OCI-LY1 (cell line): ENCODE measurements at regions not wholly inside any gene's neighbourhood (a gene's known extent, or its start where the extent isn't known, plus 50 kb on each side); places are given as distances from the start of the nearest gene placed in this dataset.

Source experiments
- H2AFZ ChIP-seq: fragments of 200-600 bp; sonication (generic), shearing (Covaris generic); 2 replicates; pipeline ENCODE4 v1.6.0; 2014; ENCODE audit warnings: antibody characterized with exemption, mild to moderate bottlenecking, low read length
- H3F3A ChIP-seq: fragments of 200-600 bp; sonication (generic), shearing (Covaris generic); 2 replicates; pipeline ENCODE4 v1.6.0; 2014; ENCODE audit warnings: mild to moderate bottlenecking, antibody characterized with exemption, low read length, moderate library complexity; ENCODE audit not compliant: insufficient read depth
- H3K27ac ChIP-seq: fragments of 200-600 bp; sonication (generic); 2 replicates; pipeline ENCODE4 v1.5.1; 2014; ENCODE audit warnings: low read length, mixed run types, mild to moderate bottlenecking, low read depth; ENCODE audit not compliant: poor library complexity, severe bottlenecking
- H3K27me3 ChIP-seq: fragments of 200-600 bp; sonication (generic); 2 replicates; pipeline ENCODE4 v1.6.0; 2014; ENCODE audit warnings: antibody characterized with exemption, mild to moderate bottlenecking, low read length, moderate library complexity; ENCODE audit not compliant: insufficient read depth
- H3K36me3 ChIP-seq: fragments of 200-600 bp; sonication (generic); 2 replicates; pipeline ENCODE4 v1.6.1; 2014; ENCODE audit warnings: mild to moderate bottlenecking, antibody characterized with exemption, low read length, moderate library complexity, mixed read lengths; ENCODE audit not compliant: insufficient read depth
- H3K4me1 ChIP-seq: fragments of 200-600 bp; sonication (generic); 2 replicates; pipeline ENCODE4 v1.5.1; 2014; ENCODE audit warnings: mild to moderate bottlenecking, low read length, moderate library complexity; ENCODE audit not compliant: insufficient read depth, severe bottlenecking
- H3K4me2 ChIP-seq: fragments of 200-600 bp; sonication (generic), shearing (Covaris generic); 2 replicates; pipeline ENCODE4 v1.6.1; 2014; ENCODE audit warnings: low read length
- H3K4me3 ChIP-seq: fragments of 200-600 bp; sonication (generic); 2 replicates; pipeline ENCODE4 v1.5.1; 2014; ENCODE audit warnings: low read length, low read depth, mild to moderate bottlenecking, mixed read lengths; ENCODE audit not compliant: poor library complexity, severe bottlenecking
- H3K79me2 ChIP-seq: fragments of 200-600 bp; shearing (Covaris generic); 2 replicates; pipeline ENCODE4 v1.6.1; 2016; ENCODE audit warnings: mixed run types, low read length, mixed read lengths; ENCODE audit not compliant: insufficient read depth
- H3K9ac ChIP-seq: fragments of 200-600 bp; sonication (generic), shearing (Covaris generic); 2 replicates; pipeline ENCODE4 v1.6.1; 2014; ENCODE audit warnings: mild to moderate bottlenecking, low read length, mixed read lengths
- H3K9me2 ChIP-seq: fragments of 200-600 bp; sonication (generic), shearing (Covaris generic); 2 replicates; pipeline ENCODE4 v1.6.1; 2014; ENCODE audit warnings: low read depth, mild to moderate bottlenecking, low read length, mixed read lengths
- H3K9me3 ChIP-seq: fragments of 200-600 bp; shearing (Covaris generic); 2 replicates; pipeline ENCODE4 v1.6.1; 2014; ENCODE audit warnings: low read length, mixed read lengths
- H4K20me1 ChIP-seq: fragments of 200-600 bp; sonication (generic), shearing (Covaris generic); 2 replicates; pipeline ENCODE4 v1.6.0; 2016; ENCODE audit warnings: mild to moderate bottlenecking, low read length; ENCODE audit not compliant: insufficient read depth
- CTCF ChIP-seq: fragments of 200-600 bp; sonication (generic), shearing (Covaris generic); IDR thresholded peaks from 2 replicates; pipeline ENCODE4 v1.5.1; 2017; ENCODE audit warnings: mild to moderate bottlenecking, antibody characterized with exemption, low read length, moderate library complexity, mixed read lengths
- EZH2 ChIP-seq: fragments of 200-600 bp; sonication (generic), shearing (Covaris generic); IDR thresholded peaks from 2 replicates; pipeline ENCODE4 v1.8.0; 2017; ENCODE audit warnings: borderline replicate concordance, mixed run types, mild to moderate bottlenecking, antibody characterized with exemption, low read length, moderate library complexity, mixed read lengths

DNA sequence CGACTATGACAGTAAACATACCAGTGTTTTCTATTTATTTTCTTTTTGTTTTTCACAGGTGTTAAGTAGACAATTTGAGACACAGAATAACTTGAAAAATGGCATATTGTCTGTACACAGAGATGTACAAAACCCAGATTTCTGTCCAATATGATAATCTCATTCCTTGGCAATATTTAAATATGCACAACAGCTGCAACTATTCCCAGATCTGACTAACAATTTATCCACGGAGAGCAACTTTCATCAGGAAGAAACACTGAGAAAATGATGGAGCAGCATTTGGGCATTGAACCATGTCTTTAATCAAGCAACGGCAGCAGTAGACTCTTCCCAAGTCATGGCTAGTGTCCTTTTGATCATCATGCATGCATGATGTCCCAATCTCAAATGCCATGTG is 452.6 kb downstream of the ZPLD1 start:
- Histone ChIP-seq H3K27me3 (no peaks in the 10 kb centered on the region), H2AFZ (no peak overlapping the region), H4K20me1 (no peaks in the 10 kb centered on the region), H3K79me2 (no peaks in the 10 kb centered on the region), H3K36me3 (no peaks in the 10 kb centered on the region), H3K4me3 (no peak overlapping the region), H3K4me1 (no peaks in the 10 kb centered on the region), H3K9me3 (no peaks in the 10 kb centered on the region), H3K9me2 (no peaks in the 10 kb centered on the region), H3K9ac (no peak overlapping the region), H3K27ac (no peak overlapping the region), H3K4me2 (no peak overlapping the region), H3F3A (no peaks in the 10 kb centered on the region)
- TF ChIP-seq EZH2 = no peak
- no peak for TF ChIP-seq CTCF

- no peak overlapping the region for H2AFZ ChIP-seq
- no peaks in the 10 kb centered on the region for H3F3A ChIP-seq
- H3K4me1 ChIP-seq = no peaks in the 10 kb centered on the region
- no peaks in the 10 kb centered on the region for H3K36me3 ChIP-seq
- TF ChIP-seq CTCF = no peak
- no peak for TF ChIP-seq EZH2
- H3K4me2 ChIP-seq = no peak overlapping the region
- no peaks in the 10 kb centered on the region for H3K27me3 ChIP-seq
- H3K27ac ChIP-seq = no peak overlapping the region
- no peak overlapping the region for H3K9ac ChIP-seq
- no peak overlapping the region for H3K4me3 ChIP-seq
- no peaks in the 10 kb centered on the region for H3K9me3 ChIP-seq
- H4K20me1 ChIP-seq = no peaks in the 10 kb centered on the region
- H3K79me2 ChIP-seq = no peaks in the 10 kb centered on the region
- no peaks in the 10 kb centered on the region for H3K9me2 ChIP-seq
Observed at GRCh38 chr3:102896851-102897621, 462.2 kb downstream of the ZPLD1 start.

- Histone ChIP-seq H3K36me3 (no peaks in the 10 kb centered on the region), H3F3A (no peaks in the 10 kb centered on the region), H3K9me3 (no peaks in the 10 kb centered on the region), H3K9me2 (no peaks in the 10 kb centered on the region), H3K27me3 (no peaks in the 10 kb centered on the region), H3K4me2 (no peak overlapping the region), H3K4me3 (no peak overlapping the region), H3K9ac (no peak overlapping the region), H3K4me1 (no peaks in the 10 kb centered on the region), H4K20me1 (no peaks in the 10 kb centered on the region), H3K79me2 (no peaks in the 10 kb centered on the region), H3K27ac (no peak overlapping the region), H2AFZ (no peak overlapping the region)
- TF ChIP-seq EZH2 = no peak
Observed at GRCh38 chr3:102904629-102905028, 469.8 kb downstream of the ZPLD1 start.

GRCh38 chr3:102905811-102906210 is 471.0 kb downstream of the ZPLD1 start:
- TF ChIP-seq CTCF = no peak
- no peak for TF ChIP-seq EZH2
- Histone ChIP-seq H3F3A (no peaks in the 10 kb centered on the region), H3K27ac (no peak overlapping the region), H4K20me1 (no peaks in the 10 kb centered on the region), H3K4me2 (no peak overlapping the region), H2AFZ (no peak overlapping the region), H3K4me3 (no peak overlapping the region), H3K4me1 (no peaks in the 10 kb centered on the region), H3K9me3 (no peaks in the 10 kb centered on the region), H3K9me2 (no peaks in the 10 kb centered on the region), H3K9ac (no peak overlapping the region), H3K36me3 (no peaks in the 10 kb centered on the region), H3K79me2 (no peaks in the 10 kb centered on the region), H3K27me3 (no peaks in the 10 kb centered on the region)
